ENCODE measurements at regions not wholly inside any gene's neighbourhood (a gene's known extent, or its start where the extent isn't known, plus 50 kb on each side); places are given as distances from the start of the nearest gene placed in this dataset.
"Not testable (repeated sequence)": the region's sequence is repeated elsewhere in the genome, so short reads cannot be mapped to it uniquely, and the experiment has no call there.

DNA sequence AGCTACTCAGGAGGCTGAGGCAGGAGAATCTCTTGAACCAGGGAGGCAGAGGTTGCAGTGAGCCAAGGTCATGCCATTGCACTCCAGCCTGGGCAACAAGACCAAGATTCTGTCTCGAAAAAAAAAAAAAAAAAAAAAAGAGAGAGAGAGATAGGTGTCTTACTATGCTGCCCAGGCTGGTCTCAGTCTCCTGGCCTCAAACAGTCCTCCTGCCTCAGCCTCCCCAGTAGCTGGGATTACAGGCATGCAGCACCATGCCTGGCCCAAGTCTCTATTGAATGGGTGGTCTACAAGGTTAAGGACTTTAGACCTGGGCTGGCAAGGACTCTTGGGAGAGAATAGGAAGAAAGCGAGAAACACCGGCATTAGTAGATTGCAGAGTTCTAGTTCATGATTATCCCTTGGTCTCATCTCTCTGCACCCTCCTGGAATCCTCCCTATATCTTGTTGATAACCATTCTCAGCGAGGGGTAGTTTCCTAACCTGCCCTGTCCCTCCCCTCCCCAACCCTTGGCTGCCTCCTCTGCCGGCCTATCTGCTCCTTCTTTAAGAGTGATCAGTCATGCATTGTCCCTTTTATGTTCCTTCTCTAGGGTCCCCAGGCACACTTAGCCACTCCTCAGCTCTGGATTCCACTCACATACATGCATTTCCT is 128.1 kb upstream of the MAP1LC3B2 start:
- no peak for DNase-seq

DNA sequence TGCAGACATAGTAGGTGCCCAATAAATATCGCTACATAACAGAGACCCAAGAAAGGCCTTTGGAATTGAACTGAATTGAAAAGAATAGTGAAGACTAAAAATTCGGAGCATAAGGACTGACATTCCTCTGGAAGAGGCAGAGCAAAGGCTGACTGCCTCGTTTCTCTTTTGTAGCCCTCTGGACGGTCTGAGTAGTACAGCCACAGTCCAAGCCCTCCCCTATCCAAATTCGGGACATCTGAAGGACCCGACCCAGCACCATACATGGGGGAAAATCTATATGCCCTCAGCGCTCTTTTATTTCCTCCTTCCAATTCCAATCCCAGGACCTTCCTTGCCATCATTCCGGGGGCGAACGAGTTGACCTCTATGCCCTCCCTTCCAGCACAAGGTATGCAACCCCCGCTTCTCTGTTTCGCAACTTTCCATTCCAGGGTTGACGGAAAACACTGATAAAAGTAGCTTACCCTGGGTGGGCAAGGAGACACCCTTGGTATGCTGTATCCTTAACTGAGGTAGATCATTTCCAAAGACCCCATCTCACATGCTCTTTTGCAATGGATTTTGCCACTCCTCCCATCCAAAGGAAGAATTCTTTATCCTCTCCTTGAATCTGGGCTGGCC is 127.4 kb upstream of the MAP1LC3B2 start:
- DNase-seq: no peak

DNA sequence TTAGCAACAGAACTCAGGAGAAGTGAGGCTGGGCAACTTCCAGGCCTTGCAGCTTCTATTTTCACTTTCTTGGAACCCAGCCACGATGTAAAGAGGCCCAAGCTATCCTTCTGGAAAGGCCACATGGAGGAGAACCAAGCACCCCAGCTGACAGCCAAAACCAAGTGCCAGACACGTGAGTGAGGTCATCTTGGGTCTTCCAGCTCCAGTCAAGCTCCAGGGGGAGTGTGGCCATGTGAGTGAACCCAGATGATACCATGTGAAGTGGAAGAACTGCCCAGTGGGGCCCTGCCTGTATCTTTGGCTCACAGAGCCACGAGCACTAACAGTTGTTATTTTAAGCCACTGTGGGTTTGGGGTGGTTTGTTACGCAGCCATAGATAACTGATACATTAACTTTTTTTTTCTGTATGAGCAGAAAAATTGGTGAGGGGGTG is 126.8 kb upstream of the MAP1LC3B2 start:
- DNase-seq: peak; percentile 64 to 72

DNA sequence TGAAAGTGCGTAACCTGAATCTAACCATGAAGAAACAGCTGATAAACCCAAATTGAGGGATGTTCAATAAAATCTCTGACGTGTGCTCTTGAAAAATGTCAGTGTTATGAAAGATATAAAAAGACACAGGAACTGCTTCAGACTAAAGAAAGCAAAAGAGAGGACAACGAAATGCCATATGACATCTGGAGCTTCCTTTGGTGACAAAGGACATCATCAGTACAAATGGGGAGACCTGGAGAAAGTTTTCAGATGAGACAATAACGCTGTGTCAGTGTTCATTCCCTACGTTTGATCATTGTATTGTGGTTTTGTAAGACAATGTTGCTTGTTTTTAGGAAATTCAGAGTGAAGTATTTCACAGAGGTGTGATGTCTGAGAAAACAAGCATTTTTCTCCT is 125.9 kb upstream of the MAP1LC3B2 start:
- DNase-seq: no peak

- DNase-seq: peak; percentile 90 to 92
Measured at GRCh38 chr12:116434155-116435011, 124.8 kb upstream of the MAP1LC3B2 start.

DNA sequence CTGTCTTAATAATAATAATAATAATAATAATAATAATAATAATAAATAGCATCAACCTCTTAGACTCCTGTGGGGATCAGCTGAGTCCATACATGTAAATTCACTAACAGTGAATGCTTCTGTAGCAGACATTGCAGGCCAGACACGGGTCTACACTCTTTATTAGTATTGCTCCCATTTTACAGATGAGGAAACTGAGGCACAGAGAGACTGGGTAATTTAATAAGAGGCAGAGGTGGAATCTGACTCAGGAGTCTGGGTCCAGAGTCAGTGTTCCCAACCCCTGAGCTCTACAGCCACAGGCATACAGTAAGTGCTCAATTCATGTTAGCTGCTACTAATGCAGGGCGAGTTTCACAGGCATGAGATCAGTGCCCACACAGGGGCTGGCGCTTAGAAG is 123.2 kb upstream of the MAP1LC3B2 start:
- DNase-seq: no peak

GRCh38 chr12:116436561-116437249 is 122.5 kb upstream of the MAP1LC3B2 start:
- no peak for DNase-seq

- DNase-seq: no peak
Measured at GRCh38 chr12:116441292-116441691, 117.9 kb upstream of the MAP1LC3B2 start.

- no peak for DNase-seq
Measured at GRCh38 chr12:116442304-116442703, 116.9 kb upstream of the MAP1LC3B2 start.

- no peak for DNase-seq
Measured at GRCh38 chr12:116442946-116443345, 116.2 kb upstream of the MAP1LC3B2 start.

DNA sequence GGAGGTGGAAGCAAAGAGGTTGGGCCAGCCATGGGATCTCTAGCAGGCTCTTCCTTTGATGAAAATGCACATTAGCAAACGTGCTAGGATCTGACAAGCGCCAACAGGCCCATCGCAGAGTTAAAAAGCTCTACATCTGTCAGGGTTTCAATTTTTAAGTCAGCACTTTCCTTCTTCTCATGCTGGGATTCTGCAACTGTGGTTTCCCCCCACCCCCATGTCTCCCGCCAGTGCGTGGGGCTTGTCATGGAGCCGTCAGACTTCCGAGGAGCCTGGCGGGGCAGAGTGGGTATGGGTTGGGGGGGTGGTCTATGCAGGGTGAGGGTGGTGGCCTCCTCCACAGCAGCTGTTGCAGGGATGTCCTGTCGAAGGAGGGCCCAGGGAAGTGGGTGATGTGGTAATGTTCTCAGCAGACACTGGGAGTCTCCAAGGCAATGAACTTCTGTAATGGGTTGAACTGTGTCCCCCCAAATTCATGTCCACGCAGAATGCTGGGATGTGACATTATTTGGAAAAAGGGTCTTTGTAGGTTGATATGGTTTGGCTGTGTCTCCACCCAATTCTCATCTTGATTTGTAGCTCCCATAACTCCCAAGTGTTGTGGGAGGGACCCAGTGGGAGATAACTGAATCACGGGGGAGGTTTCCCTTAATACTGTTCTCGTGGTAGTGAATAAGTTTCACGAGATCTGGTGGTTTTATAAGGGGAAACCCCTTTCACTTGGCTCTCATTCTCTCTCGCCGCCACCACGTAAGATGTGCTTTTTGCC is 115.2 kb upstream of the MAP1LC3B2 start:
- no peak for DNase-seq

DNA sequence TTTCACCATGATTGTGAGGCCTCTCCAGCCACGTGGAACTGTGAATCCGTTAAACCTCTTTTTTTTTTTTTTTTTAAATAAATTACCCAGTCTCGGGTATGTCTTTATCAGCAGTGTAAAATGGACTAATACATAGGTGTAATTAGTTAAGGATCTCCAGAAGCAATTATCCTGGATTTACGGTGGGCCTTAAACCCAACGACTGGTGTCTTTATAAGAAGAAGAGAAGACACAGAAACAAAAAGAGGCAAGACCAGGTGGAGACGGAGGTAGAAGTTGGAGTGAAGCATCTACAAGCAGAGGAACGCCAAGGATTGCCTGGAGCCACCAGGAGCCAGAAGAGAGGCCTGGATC is 114.6 kb upstream of the MAP1LC3B2 start:
- no peak for DNase-seq

GRCh38 chr12:116448165-116448739 is 110.9 kb upstream of the MAP1LC3B2 start:
- no peak for DNase-seq

DNA sequence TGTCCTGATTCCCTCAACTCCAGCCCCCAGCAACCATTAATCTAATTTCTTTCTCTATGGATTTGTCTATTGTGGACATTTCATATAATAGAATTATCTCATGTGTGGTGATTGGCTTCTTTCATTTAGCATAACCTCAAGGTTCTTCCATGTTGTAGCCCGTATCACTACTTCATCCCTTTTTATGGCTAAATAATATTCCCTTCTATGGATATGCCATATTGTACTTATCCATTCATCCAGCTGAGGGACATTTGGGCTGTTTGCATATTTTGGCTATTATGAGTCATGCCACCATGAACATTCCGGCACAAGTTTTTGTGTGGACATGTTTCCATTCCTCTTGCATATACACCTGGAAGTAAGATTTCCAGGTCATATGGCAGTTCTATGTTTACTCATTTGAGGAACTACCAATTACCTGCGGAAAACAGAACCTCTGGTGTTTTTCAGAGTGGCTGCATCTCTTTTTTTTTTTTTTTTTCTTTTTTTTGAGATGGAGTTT is 108.7 kb upstream of the MAP1LC3B2 start:
- no peak for DNase-seq

DNA sequence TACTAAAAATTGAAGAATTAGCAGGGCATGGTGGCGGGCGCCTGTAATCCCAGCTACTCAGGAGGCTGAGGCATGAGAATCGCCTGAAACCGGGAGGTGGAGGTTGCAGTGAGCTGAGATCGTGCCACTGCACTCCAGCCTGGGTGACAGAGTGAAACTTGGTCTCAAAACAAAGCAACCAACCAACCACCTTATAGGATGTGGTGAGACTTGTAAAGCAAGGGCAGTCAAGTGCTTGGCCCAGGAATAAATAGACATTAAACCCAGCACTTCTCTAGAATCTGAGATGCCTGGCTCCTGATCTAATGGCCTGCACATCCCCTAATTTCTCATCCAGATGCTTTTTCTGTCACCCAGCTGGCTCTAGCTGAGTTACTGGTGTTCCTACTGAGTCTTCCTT is 106.2 kb upstream of the MAP1LC3B2 start:
- not testable (repeated sequence) for DNase-seq

DNA sequence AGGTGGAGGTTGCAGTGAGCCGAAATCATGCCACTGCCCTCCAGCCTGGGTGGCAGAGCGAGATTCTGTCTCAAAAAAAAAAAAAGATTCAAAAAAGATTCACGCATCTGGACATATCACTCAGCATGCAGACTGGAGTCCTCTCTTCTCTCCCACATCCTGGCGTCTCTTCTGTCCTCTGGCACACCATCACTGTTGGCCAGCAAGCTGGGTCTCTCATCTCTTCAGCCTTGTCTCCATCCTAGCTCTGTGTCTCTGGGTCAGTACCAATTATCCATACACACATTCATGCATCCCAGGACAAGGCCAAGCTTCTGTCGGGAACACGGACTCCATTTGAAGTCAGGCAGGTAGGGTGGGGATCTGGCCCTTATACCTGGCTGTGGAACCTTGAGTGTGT is 105.5 kb upstream of the MAP1LC3B2 start:
- no peak for DNase-seq

DNA sequence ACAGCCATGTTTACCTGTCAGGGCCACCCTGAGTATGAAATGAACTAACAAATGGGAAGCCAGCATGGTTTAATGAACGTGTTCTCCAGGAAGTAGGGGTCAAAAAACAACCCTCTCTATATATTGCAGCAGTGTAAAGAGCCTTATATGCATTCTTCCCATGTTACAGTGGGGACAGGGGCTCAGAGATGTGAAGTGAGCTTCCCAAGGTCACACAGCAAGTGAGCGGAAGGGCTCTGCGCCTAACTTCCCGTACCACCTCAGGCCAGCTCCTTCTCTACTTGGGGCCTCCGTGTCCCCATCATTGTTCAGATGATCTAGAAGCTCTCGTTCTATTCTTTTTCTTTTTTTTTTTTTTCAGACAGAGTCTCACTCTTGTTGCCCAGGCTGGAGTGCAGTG is 105.1 kb upstream of the MAP1LC3B2 start:
- DNase-seq: no peak

- DNase-seq: no peak
Measured at GRCh38 chr12:116454950-116455447, 104.2 kb upstream of the MAP1LC3B2 start.

DNA sequence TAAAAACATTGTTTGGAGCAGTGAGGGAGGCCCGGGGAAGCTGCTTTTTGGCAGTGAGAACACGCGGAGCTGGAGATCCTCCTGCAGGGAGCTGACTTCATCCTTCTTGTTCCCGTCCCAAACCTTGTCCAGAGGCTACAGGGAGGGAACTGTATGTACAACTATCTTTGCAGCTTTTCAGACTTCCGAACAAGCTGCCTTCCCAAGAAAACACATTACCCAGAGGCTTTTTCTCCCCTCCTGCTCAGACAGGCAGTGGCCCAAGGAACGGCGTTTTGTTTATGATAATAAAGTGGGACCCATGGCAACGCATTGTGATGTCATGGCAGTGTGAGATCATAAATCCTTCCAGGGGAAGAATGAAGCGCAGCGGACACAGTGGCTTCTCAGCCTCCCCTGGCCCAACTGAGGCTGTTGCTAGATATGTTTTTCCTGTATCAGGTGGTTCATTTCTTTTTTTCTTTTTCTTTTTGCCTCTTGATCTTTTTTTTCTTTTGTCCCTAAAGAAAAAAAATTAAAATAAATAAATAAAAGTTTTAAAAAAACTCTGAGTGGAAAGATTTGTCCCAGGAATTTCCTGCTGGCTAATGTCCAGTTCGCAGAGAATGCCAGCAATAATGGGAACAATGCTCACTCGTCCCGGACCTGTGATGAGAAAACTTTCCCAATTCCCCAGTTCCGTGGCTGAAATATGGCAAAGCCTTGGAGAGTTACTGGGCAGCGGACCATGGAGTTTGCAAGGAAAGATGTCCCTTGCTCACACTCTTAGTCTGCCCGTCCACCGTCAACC is 103.4 kb upstream of the MAP1LC3B2 start:
- peak; percentile 91 to 94 for DNase-seq

Measured in right lung (tissue), 2 donors.